ENCODE measurements at regions not wholly inside any gene's neighbourhood (a gene's known extent, or its start where the extent isn't known, plus 50 kb on each side); places are given as distances from the start of the nearest gene placed in this dataset.

GRCh38 chr4:134343656-134344055, 142.1 kb upstream of the PABPC4L start:
- H3K79me2 ChIP-seq (ENCODE audit: insufficient read depth, low read length): no peaks in the 10 kb centered on the region
- H3K4me3 Mint-ChIP-seq (ENCODE audit: unreplicated experiment): no peak overlapping the region
- no peak for FAIRE-seq
- no peaks in the 10 kb centered on the region for H3K4me1 ChIP-seq (ENCODE audit: insufficient read depth, low read length)
- no peak overlapping the region for H3K9ac ChIP-seq (ENCODE audit: low read length)
- no peak overlapping the region for H3K27ac Mint-ChIP-seq (ENCODE audit: unreplicated experiment)
- no peaks in the 10 kb centered on the region for H3K4me1 Mint-ChIP-seq (ENCODE audit: low read depth, unreplicated experiment)
- no peak overlapping the region for H3K4me2 ChIP-seq (ENCODE audit: low read length)
- H3K9me3 Mint-ChIP-seq (ENCODE audit: unreplicated experiment): no peaks in the 10 kb centered on the region
- H3K27ac ChIP-seq (ENCODE audit: low read depth, low read length): no peak overlapping the region
- H3K27me3 Mint-ChIP-seq (ENCODE audit: low read depth, unreplicated experiment): no peaks in the 10 kb centered on the region
- no peaks in the 10 kb centered on the region for H3K27me3 ChIP-seq (ENCODE audit: insufficient read depth, low read length)
- no peaks in the 10 kb centered on the region for H4K20me1 ChIP-seq (ENCODE audit: insufficient read depth, low read length)
- no peaks in the 10 kb centered on the region for H3K36me3 Mint-ChIP-seq (ENCODE audit: low read depth, unreplicated experiment)
- no peak overlapping the region for H3K4me3 ChIP-seq (ENCODE audit: insufficient read depth, low read depth, low read length)
- H3K36me3 ChIP-seq (ENCODE audit: insufficient read depth, low read length): no peaks in the 10 kb centered on the region
- H2AFZ ChIP-seq (ENCODE audit: low read depth, low read length): no peak overlapping the region
- DNase-seq (ENCODE audit: low read depth): no peak
- H3K9me3 ChIP-seq (ENCODE audit: insufficient read depth, low read depth, low read length): no peaks in the 10 kb centered on the region
- TF ChIP-seq EZH2 (IDR thresholded peaks at IDR 0.05; ENCODE audit: insufficient read depth, low read length): no peak
- TF ChIP-seq CTCF (IDR thresholded peaks at IDR 0.05; ENCODE audit: insufficient read depth, low read depth, low read length): no peak

- H3K27me3 Mint-ChIP-seq (ENCODE audit: low read depth, unreplicated experiment): no peaks in the 10 kb centered on the region
- no peak for TF ChIP-seq EZH2 (IDR thresholded peaks at IDR 0.05; ENCODE audit: insufficient read depth, low read length)
- TF ChIP-seq CTCF (IDR thresholded peaks at IDR 0.05; ENCODE audit: insufficient read depth, low read depth, low read length): no peak
- Histone ChIP-seq H2AFZ (ENCODE audit: low read depth, low read length) (no peak overlapping the region), H3K36me3 (ENCODE audit: insufficient read depth, low read length) (no peaks in the 10 kb centered on the region), H3K79me2 (ENCODE audit: insufficient read depth, low read length) (no peaks in the 10 kb centered on the region), H3K4me1 (ENCODE audit: insufficient read depth, low read length) (no peaks in the 10 kb centered on the region), H3K27me3 (ENCODE audit: insufficient read depth, low read length) (no peaks in the 10 kb centered on the region), H3K4me3 (ENCODE audit: insufficient read depth, low read depth, low read length) (no peak overlapping the region), H3K9me3 (ENCODE audit: insufficient read depth, low read depth, low read length) (no peaks in the 10 kb centered on the region), H3K4me2 (ENCODE audit: low read length) (no peak overlapping the region), H3K27ac (ENCODE audit: low read depth, low read length) (no peak overlapping the region), H4K20me1 (ENCODE audit: insufficient read depth, low read length) (no peaks in the 10 kb centered on the region), H3K9ac (ENCODE audit: low read length) (no peak overlapping the region)
- DNase-seq (ENCODE audit: low read depth) (no peak), FAIRE-seq (no peak)
- no peaks in the 10 kb centered on the region for H3K4me1 Mint-ChIP-seq (ENCODE audit: low read depth, unreplicated experiment)
- no peaks in the 10 kb centered on the region for H3K36me3 Mint-ChIP-seq (ENCODE audit: low read depth, unreplicated experiment)
- no peaks in the 10 kb centered on the region for H3K9me3 Mint-ChIP-seq (ENCODE audit: unreplicated experiment)
- H3K27ac Mint-ChIP-seq (ENCODE audit: unreplicated experiment): no peak overlapping the region
- H3K4me3 Mint-ChIP-seq (ENCODE audit: unreplicated experiment): no peak overlapping the region
Measured at GRCh38 chr4:134343081-134343480, 141.5 kb upstream of the PABPC4L start.

- Histone ChIP-seq H3K4me3 (ENCODE audit: insufficient read depth, low read depth, low read length) (no peak overlapping the region), H3K9ac (ENCODE audit: low read length) (no peak overlapping the region), H3K27me3 (ENCODE audit: insufficient read depth, low read length) (no peaks in the 10 kb centered on the region), H4K20me1 (ENCODE audit: insufficient read depth, low read length) (no peaks in the 10 kb centered on the region), H3K4me1 (ENCODE audit: insufficient read depth, low read length) (no peaks in the 10 kb centered on the region), H3K27ac (ENCODE audit: low read depth, low read length) (no peak overlapping the region), H3K4me2 (ENCODE audit: low read length) (peak overlapping the region; percentile 33), H2AFZ (ENCODE audit: low read depth, low read length) (no peak overlapping the region), H3K9me3 (ENCODE audit: insufficient read depth, low read depth, low read length) (no peaks in the 10 kb centered on the region), H3K36me3 (ENCODE audit: insufficient read depth, low read length) (no peaks in the 10 kb centered on the region), H3K79me2 (ENCODE audit: insufficient read depth, low read length) (no peaks in the 10 kb centered on the region)
- FAIRE-seq: no peak
- no peak overlapping the region for H3K27ac Mint-ChIP-seq (ENCODE audit: unreplicated experiment)
- H3K27me3 Mint-ChIP-seq (ENCODE audit: low read depth, unreplicated experiment): no peaks in the 10 kb centered on the region
- no peak overlapping the region for H3K4me3 Mint-ChIP-seq (ENCODE audit: unreplicated experiment)
- no peaks in the 10 kb centered on the region for H3K9me3 Mint-ChIP-seq (ENCODE audit: unreplicated experiment)
- DNase-seq (ENCODE audit: low read depth): peak; percentile 71
- TF ChIP-seq CTCF (IDR thresholded peaks at IDR 0.05; ENCODE audit: insufficient read depth, low read depth, low read length) (no peak), EZH2 (IDR thresholded peaks at IDR 0.05; ENCODE audit: insufficient read depth, low read length) (no peak)
- no peaks in the 10 kb centered on the region for H3K4me1 Mint-ChIP-seq (ENCODE audit: low read depth, unreplicated experiment)
- H3K36me3 Mint-ChIP-seq (ENCODE audit: low read depth, unreplicated experiment): no peaks in the 10 kb centered on the region
Measured at GRCh38 chr4:134337574-134337973, 136.0 kb upstream of the PABPC4L start.

Measured in astrocyte (in vitro differentiated cells and primary cell).